GM06990 (cell line): ENCODE measurements at regions not wholly inside any gene's neighbourhood (a gene's known extent, or its start where the extent isn't known, plus 50 kb on each side); places are given as distances from the start of the nearest gene placed in this dataset.

Experiments
- DNase-seq: peaks from one replicate; pipeline ENCODE4 v3.0.0-alpha.2; 2011; ENCODE audit not compliant: insufficient read length; ENCODE audit errors: extremely low read depth
- H3K27me3 ChIP-seq: replicated peaks from 2 replicates; pipeline ENCODE4 v1.6.0; 2011; ENCODE audit warnings: low read length; ENCODE audit not compliant: control insufficient read depth, insufficient read depth
- H3K36me3 ChIP-seq: 2 replicates; pipeline ENCODE4 v1.5.1; 2011; ENCODE audit warnings: low read length; ENCODE audit not compliant: control insufficient read depth, insufficient read depth
- H3K4me3 ChIP-seq: replicated peaks from 2 replicates; pipeline ENCODE4 v1.5.1; 2011; ENCODE audit warnings: low read depth, mild to moderate bottlenecking, control low read depth, low read length
- TF ChIP-seq, protein P1 (sequence below): IDR thresholded peaks from 2 replicates; pipeline ENCODE4 v1.5.1; 2011; ENCODE audit warnings: low read length, control low read depth, mild to moderate bottlenecking, inconsistent platforms; ENCODE audit not compliant: insufficient read depth, poor library complexity, severe bottlenecking

DNA sequence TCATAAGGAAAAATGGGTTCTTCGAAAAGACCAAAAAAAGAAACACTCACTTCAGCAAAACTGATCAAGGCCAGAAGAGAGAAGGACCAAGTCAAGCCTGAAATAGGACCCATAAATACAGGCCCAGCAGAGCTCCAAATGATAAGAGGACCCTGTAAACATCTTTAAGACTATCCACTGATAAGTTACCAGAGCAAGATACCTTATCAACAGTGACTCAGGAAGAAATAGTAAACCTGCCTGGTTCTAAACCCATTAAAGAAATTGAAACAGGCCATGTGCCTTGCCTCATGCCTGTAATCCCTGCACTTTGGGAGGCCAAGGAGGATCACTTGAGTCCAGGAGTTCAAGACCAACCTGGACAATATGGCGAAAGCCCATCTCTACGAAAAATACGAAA, 81.8 kb upstream of the ERRFI1 start:
- H3K36me3 ChIP-seq: no peaks in the 10 kb centered on the region
- no peak overlapping the region for H3K4me3 ChIP-seq
- no peak for DNase-seq
- no peaks in the 10 kb centered on the region for H3K27me3 ChIP-seq
- TF ChIP-seq, protein P1, sequence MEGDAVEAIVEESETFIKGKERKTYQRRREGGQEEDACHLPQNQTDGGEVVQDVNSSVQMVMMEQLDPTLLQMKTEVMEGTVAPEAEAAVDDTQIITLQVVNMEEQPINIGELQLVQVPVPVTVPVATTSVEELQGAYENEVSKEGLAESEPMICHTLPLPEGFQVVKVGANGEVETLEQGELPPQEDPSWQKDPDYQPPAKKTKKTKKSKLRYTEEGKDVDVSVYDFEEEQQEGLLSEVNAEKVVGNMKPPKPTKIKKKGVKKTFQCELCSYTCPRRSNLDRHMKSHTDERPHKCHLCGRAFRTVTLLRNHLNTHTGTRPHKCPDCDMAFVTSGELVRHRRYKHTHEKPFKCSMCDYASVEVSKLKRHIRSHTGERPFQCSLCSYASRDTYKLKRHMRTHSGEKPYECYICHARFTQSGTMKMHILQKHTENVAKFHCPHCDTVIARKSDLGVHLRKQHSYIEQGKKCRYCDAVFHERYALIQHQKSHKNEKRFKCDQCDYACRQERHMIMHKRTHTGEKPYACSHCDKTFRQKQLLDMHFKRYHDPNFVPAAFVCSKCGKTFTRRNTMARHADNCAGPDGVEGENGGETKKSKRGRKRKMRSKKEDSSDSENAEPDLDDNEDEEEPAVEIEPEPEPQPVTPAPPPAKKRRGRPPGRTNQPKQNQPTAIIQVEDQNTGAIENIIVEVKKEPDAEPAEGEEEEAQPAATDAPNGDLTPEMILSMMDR: no peak

DNA sequence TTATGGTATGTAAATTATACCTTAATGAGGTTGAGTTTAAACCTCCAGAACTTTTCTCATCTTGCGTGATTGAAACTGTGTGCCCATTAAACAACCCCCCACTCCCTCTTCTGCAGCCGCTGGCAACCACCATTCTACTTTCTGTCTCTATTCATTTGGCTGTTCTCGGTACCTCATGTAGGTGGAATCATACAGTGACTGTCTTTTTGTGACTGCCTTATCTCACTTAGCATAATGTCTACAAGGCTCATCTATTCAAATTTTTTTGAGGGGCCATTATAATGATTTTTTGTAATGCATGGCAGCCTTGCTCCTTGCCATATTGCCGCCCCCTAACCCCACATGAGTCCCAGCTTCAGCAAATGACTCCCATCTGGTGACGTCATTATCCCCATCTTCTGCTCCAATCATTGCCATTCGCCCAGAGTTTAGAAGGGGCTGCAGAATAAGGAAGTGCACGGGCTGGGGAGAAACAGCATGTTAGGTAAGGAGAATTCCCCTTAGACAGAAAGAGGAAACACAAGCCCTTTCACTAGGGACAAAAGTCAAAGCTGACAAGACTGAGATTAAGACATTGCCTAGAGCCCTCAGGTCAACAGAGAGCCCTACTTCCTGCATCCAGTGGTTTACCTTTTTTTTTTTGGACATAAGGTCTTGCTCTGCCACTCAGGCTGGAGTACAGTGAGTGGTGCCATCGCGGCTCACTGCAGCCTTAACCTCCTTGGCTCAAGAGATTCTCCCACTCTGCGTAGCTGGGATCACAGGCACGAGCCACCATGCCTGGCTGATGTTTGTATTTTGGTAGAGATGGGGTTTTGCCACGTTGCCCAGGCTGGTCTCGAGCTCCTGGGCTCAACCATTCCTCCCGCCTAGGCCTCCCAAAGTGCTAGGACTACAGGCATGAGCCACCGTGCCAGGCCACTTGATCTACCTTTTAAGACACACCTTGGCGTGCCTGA, 78.4 kb upstream of the ERRFI1 start:
- H3K4me3 ChIP-seq: no peak overlapping the region
- no peaks in the 10 kb centered on the region for H3K27me3 ChIP-seq
- TF ChIP-seq, protein P1: no peak
- no peaks in the 10 kb centered on the region for H3K36me3 ChIP-seq
- no peak for DNase-seq

DNA sequence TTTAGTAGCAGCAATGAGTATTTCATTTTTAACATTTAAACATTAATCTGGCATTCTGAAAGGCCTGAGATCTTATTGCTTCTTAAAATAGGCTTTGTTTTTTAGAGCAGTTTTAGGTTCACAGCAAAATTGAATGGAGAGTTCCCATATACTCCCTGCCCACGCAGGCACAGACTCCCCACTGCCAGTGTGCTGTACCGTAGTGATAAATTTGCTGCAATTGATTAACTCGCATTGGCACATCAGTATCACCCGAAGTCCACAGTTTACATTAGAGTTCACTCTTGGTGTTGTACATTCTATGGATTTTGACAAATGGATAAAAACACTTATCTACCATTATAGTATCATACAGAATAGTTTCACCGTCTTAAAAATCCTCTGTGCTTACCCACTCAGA, 71.8 kb upstream of the ERRFI1 start:
- no peak for DNase-seq
- TF ChIP-seq, protein P1: no peak
- Histone ChIP-seq H3K27me3 (no peaks in the 10 kb centered on the region), H3K36me3 (no peaks in the 10 kb centered on the region), H3K4me3 (no peak overlapping the region)

DNA sequence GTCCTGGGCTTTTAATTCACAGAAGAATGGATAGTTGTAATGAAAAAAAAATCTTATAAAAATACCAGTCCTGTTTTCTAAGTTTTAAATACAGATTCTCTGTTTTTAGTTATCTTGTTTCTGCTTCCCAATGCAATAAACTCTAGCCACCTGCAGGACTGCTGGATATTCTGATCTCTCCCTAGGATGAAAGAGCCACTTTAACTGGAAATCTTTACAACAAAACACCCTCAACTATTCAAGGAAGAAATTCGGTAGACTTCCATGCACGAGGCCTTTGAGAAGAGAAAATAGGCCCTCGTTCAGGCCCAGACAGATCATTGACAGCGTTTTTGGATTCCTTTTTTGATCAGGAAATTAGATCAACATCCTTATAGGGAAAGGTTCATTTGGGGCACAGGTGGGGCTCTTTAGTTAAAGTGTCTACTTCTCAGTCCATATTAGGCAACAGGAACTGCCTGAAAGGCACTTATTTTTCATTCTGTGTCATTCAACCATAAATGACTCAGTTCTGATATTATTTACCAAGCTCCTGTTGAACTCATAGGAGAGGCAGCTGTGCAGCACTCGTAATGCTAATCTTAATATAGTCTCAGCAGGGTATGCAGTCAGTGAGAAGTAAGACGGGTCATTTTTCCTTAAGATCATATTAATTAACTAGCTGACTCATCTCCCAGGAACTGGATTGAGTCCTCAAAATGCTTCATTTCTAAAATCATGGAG, 71.1 kb upstream of the ERRFI1 start:
- DNase-seq: peak; percentile 76
- TF ChIP-seq, protein P1: no peak
- H3K27me3 ChIP-seq: no peaks in the 10 kb centered on the region
- no peaks in the 10 kb centered on the region for H3K36me3 ChIP-seq
- H3K4me3 ChIP-seq: no peak overlapping the region

DNA sequence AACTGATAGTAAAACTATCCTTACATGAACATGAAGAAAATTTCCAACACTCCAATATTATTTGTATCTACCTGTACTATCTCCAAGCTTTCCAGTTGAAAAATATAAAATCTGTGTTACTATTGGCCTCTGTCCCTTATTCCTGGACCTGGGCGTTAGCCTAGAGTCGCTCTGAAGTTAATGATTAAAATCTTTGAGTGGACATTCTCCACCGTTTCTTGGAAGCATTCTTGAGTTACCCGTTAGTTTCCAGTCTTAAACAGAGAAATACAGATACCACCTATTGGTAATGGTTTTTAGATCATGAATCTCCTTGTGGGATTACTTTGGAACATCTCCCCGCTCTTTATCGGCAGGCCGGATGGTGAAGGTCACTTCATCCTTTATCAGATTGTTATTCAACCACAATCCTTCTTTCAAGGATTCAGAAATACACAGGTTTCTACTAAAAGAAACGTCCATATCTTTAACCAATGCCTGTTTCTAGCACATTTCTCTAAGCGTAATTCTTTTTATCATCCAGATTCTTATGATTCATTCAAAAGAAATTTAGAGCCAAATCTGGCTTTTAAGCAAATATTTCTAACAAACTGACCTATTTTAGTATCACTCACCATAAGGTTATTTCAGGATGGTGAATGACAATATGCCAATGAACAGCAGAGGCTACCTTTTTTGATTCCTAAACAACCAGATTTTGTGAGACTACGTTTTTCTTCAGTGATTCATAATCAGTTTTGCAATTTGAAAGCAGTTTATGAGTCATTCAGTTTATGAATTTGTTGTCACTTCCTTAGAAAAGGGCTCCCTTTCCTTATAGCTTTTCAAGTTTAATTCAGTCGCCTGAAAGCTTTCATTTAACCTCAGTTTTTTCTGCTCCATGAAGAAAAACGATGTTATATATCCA, 70.2 kb upstream of the ERRFI1 start:
- no peak overlapping the region for H3K4me3 ChIP-seq
- H3K36me3 ChIP-seq: no peaks in the 10 kb centered on the region
- TF ChIP-seq, protein P1: no peak
- peak; percentile 51 for DNase-seq
- H3K27me3 ChIP-seq: no peaks in the 10 kb centered on the region
